ENCODE measurements at regions not wholly inside any gene's neighbourhood (a gene's known extent, or its start where the extent isn't known, plus 50 kb on each side); places are given as distances from the start of the nearest gene placed in this dataset.

- TF ChIP-seq EP300 (IDR thresholded peaks at IDR 0.05; ENCODE audit: low read depth) (no peak), CTCF (IDR thresholded peaks at IDR 0.05) (no peak), POLR2AphosphoS5 (IDR thresholded peaks at IDR 0.05) (no peak)
These were observed 557.8 kb upstream of the LRATD1 start for GRCh38 chr2:14074691-14075090.
